Activated CD4-positive, CD25-positive, alpha-beta regulatory T cell treated with anti-CD3 and anti-CD28 coated beads, Interleukin-2, amount 50 U/mL, for 72 hours (primary cell): ENCODE measurements at regions not wholly inside any gene's neighbourhood (a gene's known extent, or its start where the extent isn't known, plus 50 kb on each side); places are given as distances from the start of the nearest gene placed in this dataset.

Source experiments
- DNase-seq: peaks from one replicate; pipeline ENCODE4 v3.0.0; 2021

GRCh38 chr22:49583341-49583740 lies 244.3 kb downstream of the BRD1 start:
- no peak for DNase-seq

- DNase-seq: no peak
Observed at GRCh38 chr22:49582678-49583077, 245.0 kb downstream of the BRD1 start.

- DNase-seq: no peak
Observed at GRCh38 chr22:49582181-49582580, 245.5 kb downstream of the BRD1 start.

GRCh38 chr22:49580024-49580423 lies 247.6 kb downstream of the BRD1 start:
- no peak for DNase-seq

GRCh38 chr22:49577168-49578060 lies 250.3 kb downstream of the BRD1 start:
- no peak for DNase-seq

- DNase-seq: no peak
Observed at GRCh38 chr22:49576241-49577141, 251.2 kb downstream of the BRD1 start.

- no peak for DNase-seq
Observed at GRCh38 chr22:49575703-49576081, 252.0 kb downstream of the BRD1 start.

GRCh38 chr22:49574881-49575702 lies 252.6 kb downstream of the BRD1 start:
- DNase-seq: no peak

GRCh38 chr22:49574205-49574880 lies 253.3 kb downstream of the BRD1 start:
- DNase-seq: no peak

GRCh38 chr22:49573109-49573765 lies 254.4 kb downstream of the BRD1 start:
- DNase-seq: no peak

- DNase-seq: no peak
Observed at GRCh38 chr22:49571326-49571725, 256.3 kb downstream of the BRD1 start.

- DNase-seq: peak; percentile 12
Observed at GRCh38 chr22:49570032-49570848, 257.4 kb downstream of the BRD1 start.

- peak; percentile 23 for DNase-seq
Observed at GRCh38 chr22:49569286-49570031, 258.2 kb downstream of the BRD1 start.

- DNase-seq: no peak
Observed at GRCh38 chr22:49568751-49569285, 258.9 kb downstream of the BRD1 start.

- no peak for DNase-seq
Observed at GRCh38 chr22:49567899-49568750, 259.5 kb downstream of the BRD1 start.

- DNase-seq: no peak
Observed at GRCh38 chr22:49566693-49567092, 261.0 kb downstream of the BRD1 start.

GRCh38 chr22:49566141-49566541 lies 261.5 kb downstream of the BRD1 start:
- no peak for DNase-seq

GRCh38 chr22:49565516-49565855 lies 262.2 kb downstream of the BRD1 start:
- DNase-seq: no peak
